IPS DF 6.9 (cell line): ENCODE measurements at regions not wholly inside any gene's neighbourhood (a gene's known extent, or its start where the extent isn't known, plus 50 kb on each side); places are given as distances from the start of the nearest gene placed in this dataset.

ENCODE experiments used
- DNase-seq: peaks from one replicate; pipeline ENCODE4 v3.0.0-alpha.2; 2013; ENCODE audit warnings: low read depth, low spot score
- H3K27ac ChIP-seq: one replicate; pipeline ENCODE4 v1.5.1; 2013; ENCODE audit warnings: low read length, control low read depth
- H3K27me3 ChIP-seq: 2 replicates; pipeline ENCODE4 v1.6.1; 2013; ENCODE audit warnings: mild to moderate bottlenecking, low read length; ENCODE audit not compliant: control insufficient read depth, insufficient read depth
- H3K36me3 ChIP-seq: 2 replicates; pipeline ENCODE4 v1.6.1; 2013; ENCODE audit warnings: low read length; ENCODE audit not compliant: control insufficient read depth, insufficient read depth
- H3K4me1 ChIP-seq: 2 replicates; pipeline ENCODE4 v1.6.1; 2013; ENCODE audit warnings: low read length; ENCODE audit not compliant: control insufficient read depth, insufficient read depth
- H3K4me3 ChIP-seq: 2 replicates; pipeline ENCODE4 v1.5.1; 2013; ENCODE audit warnings: mild to moderate bottlenecking, low read length
- H3K9me3 ChIP-seq: 2 replicates; pipeline ENCODE4 v1.6.1; 2013; ENCODE audit warnings: low read length, inconsistent platforms; ENCODE audit not compliant: control insufficient read depth, insufficient read depth
- WGBS: extraction: QIAGEN DNeasy Blood & Tissue Kit; methylation state at CpG from one replicate; pipeline ENCODE4 v1.1.7; 2013; ENCODE audit warnings: mixed read lengths, missing lambda C conversion rate; ENCODE audit not compliant: insufficient read length, insufficient coverage; 5-methylcytosine and 5-hydroxymethylcytosine counted together

DNA sequence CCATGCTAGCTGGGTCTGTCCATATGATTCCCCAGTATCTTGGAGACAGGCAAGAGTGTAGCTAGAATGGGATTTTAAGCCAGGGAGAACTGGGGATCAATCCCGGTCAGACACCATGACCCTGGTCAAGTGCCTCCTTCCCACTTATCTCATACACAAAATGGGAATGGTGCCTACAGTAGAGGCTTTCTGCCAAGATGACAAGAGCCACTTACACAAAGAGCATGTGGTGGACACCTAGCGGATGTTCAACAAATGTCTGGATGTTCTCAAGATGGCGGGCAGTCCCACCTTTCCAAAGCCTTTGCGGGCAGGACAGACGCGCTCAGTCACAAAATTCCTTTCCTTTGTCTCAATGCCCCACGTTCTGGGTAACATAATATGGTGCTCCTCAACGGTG is 57.3 kb downstream of the MAF start:
- Histone ChIP-seq H3K27ac (no peak overlapping the region), H3K4me1 (no peaks in the 10 kb centered on the region), H3K27me3 (no peaks in the 10 kb centered on the region), H3K9me3 (no peaks in the 10 kb centered on the region), H3K4me3 (no peak overlapping the region), H3K36me3 (no peaks in the 10 kb centered on the region)
- no CpG with 5 or more reads among the region's 8 CpGs for WGBS
- no peak for DNase-seq

DNA sequence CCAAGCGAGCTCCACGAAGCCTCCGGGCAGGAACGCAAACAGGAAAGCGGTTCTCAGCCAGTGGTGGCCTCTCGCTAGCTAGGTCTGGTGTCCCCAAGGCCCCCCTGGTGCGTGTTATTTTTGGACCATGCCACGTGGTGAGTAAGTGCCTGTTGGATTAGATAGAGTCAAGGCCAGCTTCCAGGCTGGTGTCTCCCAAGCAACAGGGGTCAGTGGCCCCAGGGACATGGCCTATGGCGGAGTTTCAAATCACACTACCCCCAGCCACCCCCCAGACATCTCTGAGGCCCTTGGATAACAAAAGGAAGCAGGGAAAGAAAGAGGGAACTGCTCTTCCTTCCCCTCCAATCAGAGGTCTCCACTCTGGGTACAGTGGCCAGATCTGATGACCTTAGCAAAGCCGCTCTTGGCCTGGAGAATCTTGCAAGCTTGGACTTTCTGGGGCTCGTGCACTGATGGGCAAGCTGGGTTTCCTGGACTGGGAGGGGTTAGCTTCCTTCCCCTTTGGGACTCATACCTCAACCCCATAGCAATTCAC is 58.2 kb downstream of the MAF start:
- no CpG with 5 or more reads among the region's 11 CpGs for WGBS
- Histone ChIP-seq H3K27me3 (no peaks in the 10 kb centered on the region), H3K36me3 (no peaks in the 10 kb centered on the region), H3K27ac (no peak overlapping the region), H3K4me3 (no peak overlapping the region), H3K4me1 (no peaks in the 10 kb centered on the region), H3K9me3 (no peaks in the 10 kb centered on the region)
- no peak for DNase-seq

DNA sequence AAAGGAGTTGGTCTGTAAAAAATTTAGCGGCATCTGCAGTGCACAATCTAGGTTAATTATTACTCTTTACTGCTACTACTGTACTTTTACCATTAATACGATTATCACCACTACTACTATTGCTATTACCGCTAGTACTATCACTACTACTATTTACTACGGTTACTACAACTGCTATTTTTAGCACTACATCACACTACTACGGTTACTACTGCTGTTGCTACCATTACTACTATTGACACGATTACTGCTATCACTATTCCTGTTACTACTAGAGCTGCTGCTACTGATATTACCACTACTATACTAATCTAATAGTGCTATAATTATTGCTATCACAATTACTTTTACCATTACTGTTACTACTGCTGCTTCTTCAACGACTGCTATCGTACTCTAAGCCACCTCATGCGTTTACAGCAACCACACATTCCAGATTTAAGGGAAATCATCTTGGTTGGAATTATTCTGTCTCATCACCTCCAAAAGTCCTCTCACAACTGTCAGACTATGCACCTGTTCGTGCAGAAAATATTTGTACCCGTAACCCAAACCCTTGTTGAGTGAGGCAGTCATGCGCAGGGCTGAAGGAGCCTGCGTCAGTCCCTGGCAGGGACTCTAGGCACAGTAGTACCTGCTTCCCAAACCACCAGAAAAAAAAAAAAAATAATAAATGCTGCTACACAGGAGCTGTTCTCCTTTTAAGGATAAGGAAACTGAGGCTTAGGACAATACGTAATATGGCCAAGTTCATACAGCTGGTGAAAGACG is 59.5 kb downstream of the MAF start:
- no peaks in the 10 kb centered on the region for H3K9me3 ChIP-seq
- H3K27ac ChIP-seq = no peak overlapping the region
- 100% methylated on average over 2 of the region's 15 CpGs for WGBS
- no peaks in the 10 kb centered on the region for H3K36me3 ChIP-seq
- H3K4me3 ChIP-seq = no peak overlapping the region
- no peak for DNase-seq
- H3K4me1 ChIP-seq = no peaks in the 10 kb centered on the region
- H3K27me3 ChIP-seq = no peaks in the 10 kb centered on the region

DNA sequence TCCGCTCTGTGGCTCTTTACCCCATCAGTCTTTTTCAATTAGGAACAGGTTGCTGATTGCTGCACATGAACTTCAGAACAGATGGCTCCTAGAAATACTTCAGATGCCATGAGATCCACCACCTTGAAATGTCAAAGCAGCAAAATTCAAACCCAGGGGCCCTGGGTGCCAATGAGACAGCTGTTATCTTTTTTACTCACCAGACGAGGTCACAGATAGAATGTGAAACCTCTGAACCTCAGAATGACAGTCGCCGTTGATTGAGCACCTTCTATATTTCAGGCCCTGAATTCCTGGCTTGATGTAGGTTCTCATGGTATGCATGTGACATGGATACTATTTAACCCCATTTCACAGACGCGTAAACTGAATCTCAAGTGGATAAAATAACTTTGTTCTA is 63.0 kb downstream of the MAF start:
- WGBS = no CpG with 5 or more reads among the region's 6 CpGs
- DNase-seq = no peak
- no peak overlapping the region for H3K4me3 ChIP-seq
- no peaks in the 10 kb centered on the region for H3K4me1 ChIP-seq
- H3K9me3 ChIP-seq = no peaks in the 10 kb centered on the region
- no peak overlapping the region for H3K27ac ChIP-seq
- H3K27me3 ChIP-seq = no peaks in the 10 kb centered on the region
- no peaks in the 10 kb centered on the region for H3K36me3 ChIP-seq

DNA sequence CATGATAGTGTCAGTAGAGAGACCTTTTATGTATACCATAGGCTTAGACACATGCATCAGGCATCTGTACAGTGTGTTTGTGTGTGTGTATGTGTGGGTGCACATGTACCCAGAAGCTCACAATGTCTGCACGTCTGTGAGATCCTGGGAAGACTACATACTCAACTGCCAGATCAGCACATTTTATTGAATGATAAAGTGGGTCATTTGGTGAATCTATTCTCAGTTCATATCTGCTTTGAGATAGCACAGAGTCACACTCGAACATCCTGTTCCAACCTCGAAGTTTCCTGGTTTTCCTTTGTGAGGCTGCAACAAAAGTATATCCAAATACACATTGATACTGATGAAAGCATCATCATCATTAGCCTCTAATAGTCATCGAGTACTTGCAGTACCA is 63.6 kb downstream of the MAF start:
- WGBS = no CpG with 5 or more reads among the region's 4 CpGs
- Histone ChIP-seq H3K4me1 (no peaks in the 10 kb centered on the region), H3K27me3 (no peaks in the 10 kb centered on the region), H3K4me3 (no peak overlapping the region), H3K9me3 (no peaks in the 10 kb centered on the region), H3K27ac (no peak overlapping the region), H3K36me3 (no peaks in the 10 kb centered on the region)
- DNase-seq = no peak

DNA sequence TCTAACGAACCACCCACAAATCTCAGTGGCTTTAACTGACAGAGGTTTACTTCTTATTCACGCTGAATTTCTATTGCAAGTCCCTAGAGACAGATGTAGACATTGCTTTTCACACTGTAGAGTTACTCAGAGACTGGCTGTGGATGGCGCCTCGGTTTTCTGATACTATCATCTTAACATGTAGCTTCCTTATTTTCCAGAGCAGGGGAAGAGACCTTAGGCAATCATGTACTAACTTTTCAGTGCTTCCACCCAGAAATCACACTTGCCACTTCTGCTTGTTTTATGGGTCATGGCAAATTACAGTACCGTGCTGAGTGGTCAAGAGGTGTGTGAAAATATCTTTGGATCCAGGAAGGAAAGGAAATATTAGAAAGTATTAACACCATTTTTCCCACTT is 65.4 kb downstream of the MAF start:
- Histone ChIP-seq H3K27me3 (no peaks in the 10 kb centered on the region), H3K9me3 (no peaks in the 10 kb centered on the region), H3K4me3 (no peak overlapping the region), H3K27ac (no peak overlapping the region), H3K4me1 (no peaks in the 10 kb centered on the region), H3K36me3 (no peaks in the 10 kb centered on the region)
- no CpG with 5 or more reads among the region's 5 CpGs for WGBS
- no peak for DNase-seq

DNA sequence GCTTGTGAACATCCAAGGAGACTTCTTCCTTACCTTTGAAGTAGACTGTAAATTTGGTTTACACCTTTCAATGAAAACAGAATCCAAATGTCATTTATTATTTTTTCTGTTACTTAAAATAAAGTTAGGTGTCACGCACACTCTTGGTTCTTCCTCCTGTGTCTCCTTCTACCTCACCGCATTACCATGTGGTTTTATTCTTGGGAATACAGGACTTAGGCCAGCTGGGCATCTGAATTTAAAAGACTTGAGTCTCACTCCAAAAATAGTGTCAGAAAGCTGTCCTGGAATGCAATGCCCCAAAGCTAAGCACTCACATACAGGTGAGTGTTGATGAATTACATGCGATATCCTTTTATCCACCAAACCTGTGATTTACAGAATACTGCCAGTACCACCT is 66.4 kb downstream of the MAF start:
- DNase-seq = no peak
- Histone ChIP-seq H3K9me3 (no peaks in the 10 kb centered on the region), H3K27ac (no peak overlapping the region), H3K36me3 (no peaks in the 10 kb centered on the region), H3K4me3 (no peak overlapping the region), H3K4me1 (no peaks in the 10 kb centered on the region), H3K27me3 (no peaks in the 10 kb centered on the region)
- no CpG with 5 or more reads among the region's 3 CpGs for WGBS

DNA sequence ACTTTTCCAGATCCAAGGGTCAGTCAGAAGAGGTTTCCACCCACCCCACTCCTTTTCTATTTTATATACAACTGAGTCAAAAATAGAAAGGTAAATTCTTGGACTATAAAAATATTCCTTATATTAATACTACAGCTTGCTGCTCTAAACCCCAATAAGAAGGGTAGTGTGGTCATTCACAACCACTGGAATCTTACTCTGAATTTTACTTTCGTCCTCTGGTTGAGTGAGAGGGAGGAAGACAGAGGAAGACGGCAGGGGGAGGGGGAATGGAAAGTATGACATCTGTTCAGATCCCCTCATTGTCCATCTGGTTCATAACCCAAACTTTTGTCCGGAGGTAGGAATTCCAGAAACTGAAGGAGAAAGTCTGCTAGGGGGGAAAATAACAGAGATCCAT is 67.2 kb downstream of the MAF start:
- Histone ChIP-seq H3K4me1 (no peaks in the 10 kb centered on the region), H3K27me3 (no peaks in the 10 kb centered on the region), H3K4me3 (no peak overlapping the region), H3K9me3 (no peaks in the 10 kb centered on the region), H3K36me3 (no peaks in the 10 kb centered on the region), H3K27ac (no peak overlapping the region)
- no peak for DNase-seq
- WGBS = no CpG with 5 or more reads among the region's 3 CpGs

DNA sequence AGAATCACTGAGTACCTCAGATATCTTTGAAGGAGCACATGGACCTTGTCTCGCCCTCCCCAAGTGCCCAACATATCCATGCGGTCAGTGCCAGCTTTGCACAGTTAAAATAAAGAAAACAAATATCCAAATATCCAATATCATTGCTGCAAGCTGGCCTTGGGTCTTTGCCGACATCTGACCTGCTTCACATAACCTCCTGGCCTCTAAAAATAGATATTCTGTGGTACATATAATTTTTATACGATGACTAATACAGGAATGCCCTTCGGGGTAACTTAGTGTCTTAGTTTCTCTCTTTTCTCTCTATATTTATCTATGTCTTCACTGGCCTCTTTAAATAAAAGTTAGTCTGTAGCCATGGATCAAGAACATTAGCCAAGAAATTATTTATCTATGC is 67.8 kb downstream of the MAF start:
- Histone ChIP-seq H3K4me1 (no peaks in the 10 kb centered on the region), H3K27me3 (no peaks in the 10 kb centered on the region), H3K4me3 (no peak overlapping the region), H3K9me3 (no peaks in the 10 kb centered on the region), H3K36me3 (no peaks in the 10 kb centered on the region), H3K27ac (no peak overlapping the region)
- DNase-seq = no peak
- no CpG with 5 or more reads among the region's 5 CpGs for WGBS

DNA sequence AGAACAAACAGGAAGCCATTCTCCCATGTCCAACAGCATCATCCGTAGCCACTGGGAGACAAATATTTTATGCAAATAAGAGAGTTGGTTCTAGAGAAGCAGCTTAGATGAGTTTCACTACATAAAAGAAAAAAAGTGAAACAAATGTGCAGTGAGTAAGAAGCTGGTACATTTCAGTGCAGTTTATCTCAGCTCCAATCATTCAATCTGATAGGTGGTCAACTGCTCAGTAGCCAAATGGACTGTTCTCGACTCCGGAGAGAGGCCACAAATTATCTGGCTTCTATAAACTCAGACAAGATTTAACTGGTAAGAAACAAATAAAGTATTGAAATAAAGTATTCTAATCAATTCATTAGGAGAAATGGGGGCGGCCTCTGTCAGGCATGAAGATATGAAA is 68.3 kb downstream of the MAF start:
- no CpG with 5 or more reads among the region's 4 CpGs for WGBS
- Histone ChIP-seq H3K36me3 (no peaks in the 10 kb centered on the region), H3K4me1 (no peaks in the 10 kb centered on the region), H3K27me3 (no peaks in the 10 kb centered on the region), H3K9me3 (no peaks in the 10 kb centered on the region), H3K4me3 (no peak overlapping the region), H3K27ac (no peak overlapping the region)
- DNase-seq = no peak

DNA sequence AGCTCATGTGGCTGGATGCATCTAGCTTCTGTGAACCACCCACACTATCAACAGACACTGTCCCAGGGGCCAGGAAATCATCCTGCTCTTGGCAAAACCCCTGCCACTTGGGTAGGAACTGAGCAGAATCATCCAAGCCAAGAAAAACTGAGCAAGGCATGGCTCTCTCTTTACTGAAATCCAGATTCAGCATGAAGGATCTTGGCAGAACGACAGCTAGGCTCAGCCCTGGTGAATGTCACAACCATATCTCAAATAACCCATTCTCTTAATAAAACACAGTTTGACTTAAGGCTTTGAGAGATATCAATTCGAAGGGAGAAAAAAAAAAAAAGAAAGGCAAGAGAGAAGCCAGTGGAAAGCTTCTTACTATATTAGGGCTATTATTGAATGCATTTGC is 72.2 kb downstream of the MAF start:
- H3K9me3 ChIP-seq = no peaks in the 10 kb centered on the region
- H3K4me1 ChIP-seq = no peaks in the 10 kb centered on the region
- no peaks in the 10 kb centered on the region for H3K36me3 ChIP-seq
- no peak overlapping the region for H3K27ac ChIP-seq
- WGBS = no CpG with 5 or more reads among the region's 2 CpGs
- no peaks in the 10 kb centered on the region for H3K27me3 ChIP-seq
- DNase-seq = no peak
- H3K4me3 ChIP-seq = no peak overlapping the region
